ENCODE measurements at regions not wholly inside any gene's neighbourhood (a gene's known extent, or its start where the extent isn't known, plus 50 kb on each side); places are given as distances from the start of the nearest gene placed in this dataset.
"Not testable (repeated sequence)": the region's sequence is repeated elsewhere in the genome, so short reads cannot be mapped to it uniquely, and the experiment has no call there.

- no peak for DNase-seq
Measured at GRCh38 chrX:65971151-65971550, 68.7 kb downstream of the VSIG4 start.

- DNase-seq: not testable (repeated sequence)
Measured at GRCh38 chrX:65967159-65967558, 72.7 kb downstream of the VSIG4 start.

DNA sequence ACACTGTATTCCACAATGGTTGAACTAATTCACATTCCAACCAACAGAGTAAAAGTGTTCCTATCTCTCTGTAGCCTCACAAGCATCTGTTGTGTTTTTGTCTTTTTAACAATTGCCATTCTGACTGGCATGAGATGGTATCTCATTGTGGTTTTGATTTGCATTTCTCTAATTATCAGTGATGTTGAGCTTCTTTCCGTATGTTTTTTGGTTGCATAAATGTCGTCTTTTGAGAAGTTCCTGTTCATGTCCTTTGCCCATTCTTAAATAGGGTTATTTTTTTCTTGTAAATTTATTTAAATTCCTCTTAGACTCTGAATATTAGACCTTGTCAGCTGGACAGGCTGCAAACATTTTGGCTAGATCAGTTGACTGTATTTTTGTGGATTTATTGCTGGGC is 78.2 kb downstream of the VSIG4 start:
- DNase-seq: no peak

- DNase-seq: no peak
Measured at GRCh38 chrX:65948103-65948502, 91.8 kb downstream of the VSIG4 start.

DNA sequence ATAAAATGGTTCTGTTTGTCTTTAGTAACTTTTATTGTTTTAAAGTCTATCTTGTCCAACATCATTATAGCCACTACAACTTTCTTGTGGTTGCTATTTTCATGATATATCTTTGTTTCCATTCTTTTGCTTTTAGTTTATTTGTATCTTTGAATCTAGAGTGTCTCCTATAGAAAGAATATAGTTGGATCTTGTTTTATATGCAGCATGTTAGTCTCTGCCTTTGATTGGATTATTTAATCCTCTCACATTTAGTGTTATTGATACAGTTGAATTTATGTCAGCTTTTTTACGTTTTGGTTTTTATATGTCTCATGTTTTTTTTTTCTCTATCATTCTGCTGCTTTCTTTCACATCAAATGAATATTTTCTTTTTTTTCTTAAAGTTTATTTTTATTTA is 98.1 kb downstream of the VSIG4 start:
- DNase-seq: no peak

- DNase-seq: no peak
Measured at GRCh38 chrX:65933085-65933589, 106.7 kb downstream of the VSIG4 start.

DNA sequence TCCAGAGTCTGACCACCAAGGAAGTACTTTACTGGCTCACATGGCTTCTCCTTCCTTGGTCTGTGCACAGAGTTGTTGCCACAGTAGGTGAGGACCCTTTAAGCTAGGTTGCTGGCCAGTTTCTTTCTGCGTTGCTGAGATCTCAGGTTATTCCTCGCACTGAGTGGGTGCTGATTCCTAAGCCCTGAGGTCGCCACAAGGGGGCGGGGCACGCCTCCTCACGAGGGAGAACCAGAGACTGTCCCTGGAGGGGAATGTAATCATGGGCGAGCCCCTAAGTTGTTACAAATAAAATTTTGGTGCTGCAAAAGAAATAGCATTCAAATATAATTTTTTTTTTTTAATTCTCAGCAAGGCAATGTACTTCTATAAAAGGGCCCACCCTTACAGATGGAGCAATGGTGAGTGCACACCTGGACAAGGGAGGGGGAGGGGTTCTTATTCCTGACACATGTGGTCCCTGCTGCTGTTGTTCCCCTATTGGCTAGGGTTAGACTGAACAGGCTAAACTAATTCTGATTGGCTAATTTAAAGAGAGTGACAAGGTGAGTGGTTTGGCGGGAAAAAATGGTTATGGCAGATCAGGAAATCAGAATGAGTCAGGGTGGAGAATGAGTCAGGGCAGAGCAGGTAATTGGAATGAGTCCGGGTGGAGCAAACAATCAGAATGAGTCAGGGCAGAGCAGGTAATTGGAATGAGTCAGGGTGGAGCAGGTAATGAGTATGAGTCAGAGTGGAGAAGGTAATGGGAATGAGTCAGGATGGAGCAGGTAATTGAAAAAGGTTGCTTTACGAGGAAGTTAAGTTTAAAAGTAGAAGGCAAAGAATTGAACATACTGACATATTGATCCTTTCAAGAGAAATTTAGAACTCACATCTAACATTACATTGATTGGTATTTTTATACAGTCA is 107.5 kb downstream of the VSIG4 start:
- DNase-seq: no peak

- DNase-seq: no peak
Measured at GRCh38 chrX:65928522-65928921, 111.4 kb downstream of the VSIG4 start.

DNA sequence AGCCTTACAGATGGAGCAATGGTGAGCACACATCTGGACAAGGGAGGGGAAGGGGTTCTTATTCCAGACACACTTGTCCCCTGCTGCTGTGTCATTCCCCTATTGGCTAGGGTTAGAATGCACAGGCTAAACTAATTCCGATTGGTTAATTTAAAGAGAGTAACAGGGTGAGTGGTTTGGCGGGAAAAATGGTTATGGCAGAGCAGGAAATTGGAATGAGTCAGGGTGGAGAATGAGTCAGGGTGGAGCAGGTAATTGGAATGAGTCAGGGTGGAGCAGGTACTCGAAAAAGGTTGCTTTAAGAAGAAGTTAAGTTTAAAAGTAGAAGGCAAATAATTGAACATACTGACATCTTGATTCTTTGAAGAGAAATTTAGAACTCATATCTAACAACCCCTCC is 112.5 kb downstream of the VSIG4 start:
- DNase-seq: not testable (repeated sequence)

DNA sequence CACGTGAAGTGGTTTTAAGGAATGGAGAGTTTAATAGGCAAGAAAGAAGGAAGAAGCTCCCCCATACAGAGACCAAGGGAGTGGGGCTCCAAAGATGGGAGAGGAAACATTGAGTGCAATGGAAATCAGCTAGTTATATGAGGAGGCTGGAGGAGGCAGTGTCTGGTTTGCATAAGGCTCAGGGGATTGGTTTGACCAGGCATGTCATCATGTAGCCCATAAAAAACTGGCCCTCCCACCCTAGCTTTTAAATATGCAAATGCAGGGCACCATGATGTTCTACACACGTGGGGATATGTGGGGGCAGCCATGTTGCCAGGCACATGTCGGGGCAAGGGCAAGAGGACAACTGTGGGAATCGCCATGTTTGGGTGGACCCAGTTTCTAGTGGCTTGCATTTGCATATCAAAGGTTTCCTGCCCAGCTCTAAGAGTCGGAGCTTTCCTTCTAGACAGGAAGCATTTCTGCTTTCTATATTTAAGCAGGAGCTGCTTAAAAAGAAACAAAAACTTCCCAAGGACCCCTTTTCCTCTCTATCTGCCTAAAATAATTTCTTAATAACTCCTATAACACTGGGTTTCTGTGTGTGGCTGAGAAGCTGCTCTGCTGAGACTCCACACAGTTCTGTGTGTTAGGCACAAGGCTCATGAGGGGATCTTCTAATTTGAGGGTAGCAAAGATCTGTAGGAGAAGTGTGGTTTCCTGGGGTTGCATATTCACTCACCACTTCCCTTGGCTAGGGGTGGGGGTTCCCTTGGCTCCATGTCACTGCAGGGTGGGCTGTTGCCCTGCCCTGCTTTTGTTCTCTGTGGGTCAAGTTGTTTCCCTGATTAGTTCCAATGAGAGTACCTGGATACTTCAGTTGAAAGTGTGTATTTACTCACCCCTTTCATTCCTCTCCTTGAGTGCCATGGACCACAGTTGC is 113.5 kb downstream of the VSIG4 start:
- peak; percentile 93 for DNase-seq

DNA sequence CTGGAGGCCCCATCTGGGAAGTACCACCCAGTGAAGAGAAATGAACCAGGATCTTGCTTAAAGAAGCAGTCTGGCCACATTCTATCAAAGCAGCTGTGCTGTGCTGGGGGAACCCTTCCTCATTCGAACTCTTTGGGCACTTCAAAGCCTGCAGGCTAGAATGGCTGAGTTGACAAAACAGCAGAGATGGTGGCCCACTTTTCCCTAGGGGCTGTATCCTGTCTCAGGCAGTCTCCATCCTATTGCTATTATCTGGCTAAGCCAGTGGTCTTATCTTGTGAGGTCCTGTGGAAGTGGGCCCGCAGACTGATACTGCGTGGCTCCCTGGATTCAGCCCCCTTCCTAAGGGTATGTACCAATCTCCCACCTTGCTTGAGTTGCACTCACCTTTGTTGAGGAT is 114.3 kb downstream of the VSIG4 start:
- DNase-seq: peak; percentile 11

GRCh38 chrX:65925005-65925404 is 114.9 kb downstream of the VSIG4 start:
- peak; percentile 64 for DNase-seq

- DNase-seq: no peak
Measured at GRCh38 chrX:65921363-65921762, 118.5 kb downstream of the VSIG4 start.

- DNase-seq: no peak
Measured at GRCh38 chrX:65920620-65921019, 119.3 kb downstream of the VSIG4 start.

DNA sequence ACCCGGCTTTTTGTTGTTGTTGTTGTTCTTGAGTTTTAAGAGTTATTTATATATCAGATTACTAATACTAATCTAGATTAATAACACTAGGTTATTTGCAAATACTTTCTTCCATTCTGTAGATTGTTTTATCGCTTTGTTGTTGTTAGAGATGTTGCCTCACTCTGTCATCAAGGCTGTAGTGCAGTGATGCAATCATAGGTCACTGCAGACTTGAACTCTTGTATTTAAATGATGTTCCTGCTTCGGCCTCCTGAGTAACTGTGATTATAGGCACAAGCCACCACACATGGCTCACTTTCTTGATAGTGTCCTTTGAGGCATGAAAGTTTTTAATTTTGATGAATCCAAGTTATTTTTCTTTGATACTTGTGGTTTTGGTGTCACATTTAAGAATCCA is 129.0 kb downstream of the VSIG4 start:
- peak; percentile 23 for DNase-seq

DNA sequence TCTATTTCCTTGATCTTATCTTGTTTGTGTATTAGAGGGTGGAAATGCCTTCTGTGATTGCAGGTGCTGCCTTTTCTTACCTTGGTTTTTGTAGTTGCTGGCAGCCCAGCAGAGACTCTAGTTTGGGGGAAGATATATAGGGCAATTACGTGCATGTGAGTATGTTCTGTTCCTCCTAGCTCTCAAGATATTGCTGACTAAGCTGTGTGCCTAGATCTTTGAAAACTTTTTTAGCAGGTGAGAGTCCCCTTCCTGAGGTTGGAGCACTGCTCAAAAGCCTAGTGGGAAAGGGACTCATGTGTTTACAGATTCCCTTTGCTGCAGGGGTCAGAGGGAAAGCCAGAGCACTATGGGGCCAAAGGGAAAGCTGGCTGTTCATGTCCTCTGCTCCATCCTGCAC is 136.1 kb downstream of the VSIG4 start:
- DNase-seq: no peak

- no peak for DNase-seq
Measured at GRCh38 chrX:65902011-65902410, 137.9 kb downstream of the VSIG4 start.

- peak; percentile 61 for DNase-seq
Measured at GRCh38 chrX:65900850-65901844, 138.7 kb downstream of the VSIG4 start.

GRCh38 chrX:65894133-65894532 is 145.7 kb downstream of the VSIG4 start:
- DNase-seq: no peak

DNA sequence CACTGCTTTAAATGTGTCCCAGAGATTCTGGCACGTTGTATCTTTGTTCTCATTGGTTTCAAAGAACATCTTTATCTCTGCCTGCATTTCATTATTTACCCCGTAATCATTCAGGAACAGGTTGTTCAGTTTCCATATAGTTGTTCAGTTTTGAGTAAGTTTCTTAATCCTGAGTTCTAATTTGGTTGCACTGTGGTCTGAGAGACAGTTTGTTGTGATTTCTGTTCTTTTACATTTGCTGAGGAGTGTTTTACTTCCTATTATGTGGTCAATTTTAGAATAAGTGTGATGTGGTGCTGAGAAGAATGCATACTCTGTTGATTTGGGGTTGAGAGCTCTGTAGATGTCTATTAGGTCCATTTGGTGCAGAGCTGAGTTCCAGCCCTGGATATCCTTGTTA is 148.1 kb downstream of the VSIG4 start:
- peak; percentile 12 for DNase-seq

DNA sequence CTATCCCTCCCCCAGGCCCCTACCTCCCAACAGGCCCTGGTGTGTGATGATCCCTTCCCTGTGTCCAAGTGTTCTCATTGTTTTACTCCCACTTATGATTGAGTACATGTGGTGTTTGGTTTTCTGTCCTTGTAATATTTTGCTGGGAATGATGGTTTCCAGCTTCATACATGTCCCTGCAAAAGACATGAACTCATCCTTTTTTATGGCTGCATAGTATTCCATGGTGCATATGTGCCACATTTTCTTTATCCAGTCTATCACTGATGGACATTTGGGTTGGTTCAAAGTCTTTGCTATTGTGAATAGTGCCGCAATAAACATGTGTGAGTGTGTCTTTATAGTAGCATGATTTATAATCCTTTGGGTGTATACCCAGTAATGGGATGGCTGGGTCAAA is 151.7 kb downstream of the VSIG4 start:
- not testable (repeated sequence) for DNase-seq

- DNase-seq: no peak
Measured at GRCh38 chrX:65883556-65883955, 156.3 kb downstream of the VSIG4 start.

Measured in MV-4-11 (cell line).